Bronchial epithelial cell (primary cell): ENCODE measurements at regions not wholly inside any gene's neighbourhood (a gene's known extent, or its start where the extent isn't known, plus 50 kb on each side); places are given as distances from the start of the nearest gene placed in this dataset.

Experiments used
- DNase-seq: peaks from one replicate; pipeline ENCODE4 v3.0.0-alpha.2; 2010; ENCODE audit warnings: low read depth
- FAIRE-seq: peaks from 2 replicates; lab custom pipeline; 2011; peaks lifted over from hg19 to GRCh38; lab: Jason Lieb, UNC
- H3K27me3 ChIP-seq: 2 replicates; pipeline ENCODE4 v1.5.1; 2011; ENCODE audit warnings: low read length; ENCODE audit not compliant: control insufficient read depth, insufficient read depth
- H3K36me3 ChIP-seq: 2 replicates; pipeline ENCODE4 v1.5.1; 2011; ENCODE audit warnings: low read length; ENCODE audit not compliant: control insufficient read depth, insufficient read depth
- H3K4me3 ChIP-seq: 2 replicates; pipeline ENCODE4 v1.5.1; 2011; ENCODE audit warnings: mild to moderate bottlenecking, low read depth, low read length, control low read depth
- TF ChIP-seq, protein P1 (sequence below): IDR thresholded peaks from 2 replicates; pipeline ENCODE4 v1.5.1; 2011; ENCODE audit warnings: mild to moderate bottlenecking, moderate library complexity, low read length, control low read depth, inconsistent platforms; ENCODE audit not compliant: insufficient read depth, severe bottlenecking

DNA sequence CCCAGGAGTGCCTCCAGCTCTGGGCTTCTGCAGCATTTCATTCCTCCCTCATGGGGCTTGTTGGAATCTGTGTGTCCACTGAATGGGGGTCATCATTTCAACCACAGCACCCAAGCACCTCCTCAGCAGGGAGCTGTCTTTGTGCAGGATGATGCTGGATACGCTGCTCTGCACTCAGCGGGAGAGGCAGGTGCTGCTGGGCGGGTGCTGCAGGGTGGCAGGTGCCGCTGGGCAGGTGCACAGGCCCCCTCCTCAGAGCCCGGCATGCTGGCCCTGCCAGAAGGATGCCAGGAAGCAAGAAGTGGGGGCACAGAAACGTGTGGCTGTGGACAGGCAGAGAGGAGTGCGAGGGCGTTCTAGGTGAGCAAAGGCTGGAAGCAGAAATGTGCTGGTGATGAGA lies 121.8 kb upstream of the VSTM2B start:
- DNase-seq (no peak), FAIRE-seq (no peak)
- Histone ChIP-seq H3K4me3 (no peak overlapping the region), H3K36me3 (no peaks in the 10 kb centered on the region), H3K27me3 (no peaks in the 10 kb centered on the region)
- TF ChIP-seq, protein P1, sequence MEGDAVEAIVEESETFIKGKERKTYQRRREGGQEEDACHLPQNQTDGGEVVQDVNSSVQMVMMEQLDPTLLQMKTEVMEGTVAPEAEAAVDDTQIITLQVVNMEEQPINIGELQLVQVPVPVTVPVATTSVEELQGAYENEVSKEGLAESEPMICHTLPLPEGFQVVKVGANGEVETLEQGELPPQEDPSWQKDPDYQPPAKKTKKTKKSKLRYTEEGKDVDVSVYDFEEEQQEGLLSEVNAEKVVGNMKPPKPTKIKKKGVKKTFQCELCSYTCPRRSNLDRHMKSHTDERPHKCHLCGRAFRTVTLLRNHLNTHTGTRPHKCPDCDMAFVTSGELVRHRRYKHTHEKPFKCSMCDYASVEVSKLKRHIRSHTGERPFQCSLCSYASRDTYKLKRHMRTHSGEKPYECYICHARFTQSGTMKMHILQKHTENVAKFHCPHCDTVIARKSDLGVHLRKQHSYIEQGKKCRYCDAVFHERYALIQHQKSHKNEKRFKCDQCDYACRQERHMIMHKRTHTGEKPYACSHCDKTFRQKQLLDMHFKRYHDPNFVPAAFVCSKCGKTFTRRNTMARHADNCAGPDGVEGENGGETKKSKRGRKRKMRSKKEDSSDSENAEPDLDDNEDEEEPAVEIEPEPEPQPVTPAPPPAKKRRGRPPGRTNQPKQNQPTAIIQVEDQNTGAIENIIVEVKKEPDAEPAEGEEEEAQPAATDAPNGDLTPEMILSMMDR, result no peak

DNA sequence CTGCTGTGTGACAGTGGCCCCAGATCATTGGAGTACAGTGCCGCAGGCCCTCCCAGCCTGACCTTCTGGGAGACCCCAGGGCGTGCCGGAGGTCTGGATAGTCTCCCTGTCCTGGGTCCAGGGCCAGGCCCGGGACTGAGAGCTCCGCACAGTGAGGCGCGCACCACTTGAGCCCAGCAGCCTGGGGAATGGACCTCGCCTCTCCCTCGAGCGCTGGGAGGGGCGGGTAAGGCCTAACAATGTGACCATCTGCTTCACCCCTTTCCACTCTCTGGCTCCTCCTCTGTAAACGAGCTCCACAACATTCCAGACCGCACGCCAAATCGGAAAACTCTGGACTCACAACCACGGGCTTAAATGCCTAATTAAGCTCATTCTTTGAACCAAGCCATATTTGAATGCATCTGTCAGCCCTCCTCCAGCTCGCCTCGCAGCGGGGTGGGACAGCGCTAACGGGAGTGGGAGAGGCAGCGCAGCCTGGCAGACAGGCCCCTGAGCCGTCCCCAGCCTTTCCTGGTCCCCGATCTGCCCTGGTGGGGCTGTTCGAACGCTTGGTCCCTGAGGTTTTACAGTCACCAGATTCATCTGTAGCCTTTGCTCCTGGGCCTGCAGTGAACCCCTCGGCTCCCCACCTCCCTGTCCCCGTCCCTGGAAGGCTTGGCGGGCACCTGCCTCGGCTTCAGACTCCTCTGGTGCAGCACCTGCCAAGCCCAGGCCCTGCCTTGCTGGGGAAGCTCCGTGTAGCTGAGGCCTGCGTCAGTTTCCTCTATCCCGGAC lies 120.7 kb upstream of the VSTM2B start:
- H3K4me3 ChIP-seq, result no peak overlapping the region
- no peaks in the 10 kb centered on the region for H3K36me3 ChIP-seq
- no peak for FAIRE-seq
- no peak for DNase-seq
- TF ChIP-seq, protein P1, result no peak
- H3K27me3 ChIP-seq, result no peaks in the 10 kb centered on the region

DNA sequence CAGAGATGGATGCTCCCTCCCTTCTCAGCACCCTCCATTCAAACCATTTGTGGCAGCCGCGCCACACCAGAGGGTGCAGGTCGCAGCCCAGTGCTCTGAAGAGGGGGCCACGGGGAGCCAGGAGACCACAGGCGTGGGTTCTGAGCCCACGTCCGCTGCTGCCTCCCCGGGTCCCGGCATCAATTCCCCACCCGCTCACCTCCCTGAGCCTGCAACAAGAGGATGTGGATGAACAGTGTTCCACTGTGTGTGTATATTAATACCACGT lies 120.1 kb upstream of the VSTM2B start:
- Histone ChIP-seq H3K4me3 (no peak overlapping the region), H3K27me3 (no peaks in the 10 kb centered on the region), H3K36me3 (no peaks in the 10 kb centered on the region)
- DNase-seq (no peak), FAIRE-seq (no peak)
- TF ChIP-seq, protein P1, result no peak

- H3K4me3 ChIP-seq, result no peak overlapping the region
- no peak for FAIRE-seq
- no peaks in the 10 kb centered on the region for H3K36me3 ChIP-seq
- no peaks in the 10 kb centered on the region for H3K27me3 ChIP-seq
- DNase-seq, result no peak
- TF ChIP-seq, protein P1, result no peak
Measured at GRCh38 chr19:29409076-29409862, 116.5 kb upstream of the VSTM2B start.

- TF ChIP-seq, protein P1, result no peak
- no peaks in the 10 kb centered on the region for H3K36me3 ChIP-seq
- no peaks in the 10 kb centered on the region for H3K27me3 ChIP-seq
- H3K4me3 ChIP-seq, result no peak overlapping the region
- no peak for DNase-seq
- no peak for FAIRE-seq
Measured at GRCh38 chr19:29410601-29411000, 115.2 kb upstream of the VSTM2B start.
